ENCODE measurements at regions not wholly inside any gene's neighbourhood (a gene's known extent, or its start where the extent isn't known, plus 50 kb on each side); places are given as distances from the start of the nearest gene placed in this dataset.

DNA sequence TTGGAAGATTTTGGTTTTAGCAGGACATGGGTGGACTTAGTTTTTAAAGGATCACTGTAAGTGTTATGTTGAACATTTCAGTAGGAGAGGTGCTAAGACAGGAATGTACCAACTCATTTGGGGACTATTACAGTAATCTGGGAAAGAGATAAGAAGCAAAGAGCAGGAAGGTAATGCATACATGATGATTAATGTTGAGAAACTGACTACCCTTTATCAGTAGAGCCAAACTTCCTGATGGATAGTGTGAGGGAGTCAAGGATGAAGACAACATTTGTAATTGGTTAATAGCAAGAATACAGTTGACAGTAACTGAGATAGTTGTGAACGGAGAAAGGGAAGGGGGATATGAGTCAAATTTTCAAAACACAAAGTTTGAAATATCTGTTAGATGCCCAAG, 421.9 kb upstream of the PRR20A start:
- H3K23me2 ChIP-seq (ENCODE audit: low read depth, low read length), result no peaks in the 10 kb centered on the region
- H3K79me1 ChIP-seq (ENCODE audit: low read depth, low read length), result no peaks in the 10 kb centered on the region
- no peaks in the 10 kb centered on the region for H3K36me3 ChIP-seq (ENCODE audit: control insufficient read depth in 2 of 4, insufficient read depth in 4 of 4, low read length in 3 of 4)
- DNase-seq (ENCODE audit: low read depth in 1 of 2, low spot score in 2 of 2) (no peak), FAIRE-seq (no peak)
- H2BK120ac ChIP-seq (replicated peaks; ENCODE audit: low read depth, low read length), result no peak overlapping the region
- H2BK12ac ChIP-seq (ENCODE audit: low read depth, low read length), result no peak overlapping the region
- H3K14ac ChIP-seq (ENCODE audit: insufficient read length), result no peak overlapping the region
- H4K20me1 ChIP-seq (replicated peaks in 1 of 2; ENCODE audit: control insufficient read depth in 1 of 2, insufficient read depth in 2 of 2, low read length in 2 of 2), result no peaks in the 10 kb centered on the region
- 95% methylated on average over 1 of the region's 1 CpG; no CpG with 5 or more reads in 1 of the 2 experiments for WGBS, 2 experiments (ENCODE audit: extremely low coverage in 1 of 2, insufficient coverage in 1 of 2, insufficient read length in 1 of 2, insufficient replicate concordance in 2 of 2, low coverage in 1 of 2, low lambda C conversion rate in 2 of 2, missing lambda C conversion rate in 1 of 2)
- no peak overlapping the region for H3K9ac ChIP-seq (replicated peaks in 1 of 4; ENCODE audit: extremely low read depth in 1 of 4, low read depth in 3 of 4, low read length in 3 of 4)
- H2AFZ ChIP-seq (ENCODE audit: low read length), result no peak overlapping the region; the same call in 1 of the 2 replicates
- H3K4ac ChIP-seq (replicated peaks; ENCODE audit: insufficient read length, low read depth, low read length), result no peak overlapping the region
- H2BK5ac ChIP-seq (ENCODE audit: low read depth, low read length), result no peak overlapping the region
- no peak overlapping the region for H3K4me3 ChIP-seq (ENCODE audit: extremely low read depth in 1 of 4, insufficient read depth in 2 of 4, low read depth in 3 of 4, low read length in 4 of 4)
- H3K27me3 ChIP-seq (replicated peaks in 1 of 4; ENCODE audit: control insufficient read depth in 3 of 4, extremely low read depth in 1 of 4, insufficient read depth in 3 of 4, low read length in 3 of 4), result no peaks in the 10 kb centered on the region
- H3K56ac ChIP-seq (replicated peaks; ENCODE audit: insufficient read length, low read depth, low read length), result no peak overlapping the region
- H3K18ac ChIP-seq (ENCODE audit: extremely low read depth, low read length), result no peak overlapping the region
- no peak overlapping the region for H2AK5ac ChIP-seq (ENCODE audit: low read depth, low read length)
- H3K9me3 ChIP-seq (ENCODE audit: insufficient read depth in 2 of 2, low read depth in 1 of 2, low read length in 1 of 2), result no peaks in the 10 kb centered on the region
- H3K23ac ChIP-seq (ENCODE audit: insufficient read length), result no peak overlapping the region
- H4K91ac ChIP-seq (replicated peaks; ENCODE audit: insufficient read length, low read length), result no peak overlapping the region
- POLR2A ChIA-PET (ENCODE audit: partially characterized antibody), result no interaction called here
- CTCF ChIA-PET (ENCODE audit: partially characterized antibody), result no interaction called here
- no peaks in the 10 kb centered on the region for H3K4me1 ChIP-seq (replicated peaks in 1 of 4; ENCODE audit: control insufficient read depth in 3 of 4, insufficient read depth in 4 of 4, low read length in 3 of 4)
- no peak overlapping the region for H4K5ac ChIP-seq (ENCODE audit: insufficient read length, low read depth, low read length)
- H3K79me2 ChIP-seq (ENCODE audit: control insufficient read depth in 1 of 2, insufficient read depth in 2 of 2, low read length in 2 of 2), result no peaks in the 10 kb centered on the region
- no peak overlapping the region for H4K8ac ChIP-seq (ENCODE audit: extremely low read depth, insufficient read depth, low read length)
- H3K27ac ChIP-seq (ENCODE audit: low read depth, low read length), result no peak overlapping the region
- no peak overlapping the region for H3K4me2 ChIP-seq (ENCODE audit: insufficient read depth in 1 of 2, low read depth in 2 of 2, low read length in 2 of 2)
- no peak overlapping the region for H2BK15ac ChIP-seq (ENCODE audit: low read length)
- H2BK20ac ChIP-seq (ENCODE audit: low read length), result no peak overlapping the region
- TF ChIP-seq EZH2 (IDR thresholded peaks at IDR 0.05; ENCODE audit: low read depth, low read length, severe bottlenecking), result no peak
- no peak for TF ChIP-seq BACH1 (IDR thresholded peaks at IDR 0.05; ENCODE audit: low read length)
- TF ChIP-seq CTBP2 (IDR thresholded peaks at IDR 0.05; ENCODE audit: borderline replicate concordance, insufficient read depth, insufficient read length, low read length), result no peak
- TF ChIP-seq POLR2AphosphoS5 (IDR thresholded peaks at IDR 0.05; ENCODE audit: low read depth, low read length), result no peak
- TF ChIP-seq JUND (IDR thresholded peaks at IDR 0.05; ENCODE audit: low read length), result no peak
- TF ChIP-seq RXRA (IDR thresholded peaks at IDR 0.05; ENCODE audit: insufficient read depth, low read depth, low read length), result no peak
- no peak for TF ChIP-seq SIRT6 (IDR thresholded peaks at IDR 0.05; ENCODE audit: low read length)
- TF ChIP-seq FOSL1 (IDR thresholded peaks at IDR 0.05; ENCODE audit: insufficient read depth, low read depth, low read length), result no peak
- TF ChIP-seq RAD21 (IDR thresholded peaks at IDR 0.05 in 1 of 2, conservative IDR thresholded peaks at IDR 0.05 in 1 of 2; ENCODE audit: low read depth in 2 of 2, low read length in 2 of 2), result no peak
- TF ChIP-seq TAF7 (optimal IDR thresholded peaks at IDR 0.05; ENCODE audit: borderline replicate concordance, low read depth, low read length), result no peak
- TF ChIP-seq SIX5 (IDR thresholded peaks at IDR 0.05; ENCODE audit: low read depth, low read length), result no peak
- no peak for TF ChIP-seq CHD2 (IDR thresholded peaks at IDR 0.05; ENCODE audit: low read length)
- TF ChIP-seq SRF (IDR thresholded peaks at IDR 0.05; ENCODE audit: low read depth, low read length), result no peak
- TF ChIP-seq KDM5A (IDR thresholded peaks at IDR 0.05; ENCODE audit: low read length), result no peak

Measured in H1 (cell line).